DMS 273 (cell line): ENCODE measurements at regions not wholly inside any gene's neighbourhood (a gene's known extent, or its start where the extent isn't known, plus 50 kb on each side); places are given as distances from the start of the nearest gene placed in this dataset.

Experiments used
- DNase-seq: peaks from one replicate; lab custom pipeline; 2025; ENCODE audit not compliant: unreplicated experiment; lab: John Stamatoyannopoulos, UW

DNA sequence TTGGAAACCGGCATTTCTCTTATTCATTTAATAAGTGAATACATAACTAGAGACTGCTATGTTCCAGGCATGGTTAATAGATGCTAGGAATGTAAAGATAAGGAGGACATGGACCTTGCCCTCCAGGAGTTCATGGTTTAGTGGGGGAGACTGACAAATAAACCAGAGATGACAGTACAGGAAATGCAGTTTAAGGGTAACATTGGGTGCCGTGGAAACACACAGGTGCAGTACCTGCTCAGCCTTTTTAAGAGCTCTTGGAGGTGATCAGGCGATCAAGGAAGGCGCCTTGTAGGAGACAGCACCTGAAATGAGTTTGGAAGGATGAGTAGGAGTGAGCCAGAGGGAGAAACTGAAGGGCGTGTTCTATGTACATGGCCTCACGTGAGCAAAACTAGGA is 145.8 kb downstream of the AASDH start:
- DNase-seq, result no peak

DNA sequence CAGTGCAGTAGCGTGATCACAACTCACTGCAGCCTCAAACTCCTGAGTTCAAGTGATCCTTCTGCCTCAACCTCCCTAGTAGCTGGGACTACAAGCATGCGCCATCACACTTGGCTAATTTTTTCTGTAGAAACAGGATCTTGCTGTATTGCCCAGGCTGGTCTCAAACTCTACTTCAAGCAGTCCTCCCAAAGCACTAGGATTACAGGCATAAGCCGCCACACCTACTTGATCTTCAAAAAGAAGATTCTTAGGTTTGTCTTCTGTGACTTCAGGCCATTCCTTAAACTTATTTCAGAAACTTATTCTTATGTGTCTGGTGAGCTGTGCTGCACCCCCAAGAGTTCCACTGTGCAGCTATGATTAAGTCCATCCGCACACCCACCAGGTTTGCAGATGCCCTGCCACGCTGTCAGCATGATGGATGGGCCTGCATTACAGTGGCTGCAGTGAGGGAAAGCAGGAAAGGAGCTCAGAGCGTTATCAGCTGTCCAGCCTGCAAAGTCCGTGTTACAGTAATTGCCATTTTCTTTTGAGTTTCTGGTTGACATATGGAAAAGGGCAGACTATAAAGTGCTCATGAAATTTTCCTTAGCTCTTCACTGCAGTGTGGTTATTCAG is 146.6 kb downstream of the AASDH start:
- no peak for DNase-seq

DNA sequence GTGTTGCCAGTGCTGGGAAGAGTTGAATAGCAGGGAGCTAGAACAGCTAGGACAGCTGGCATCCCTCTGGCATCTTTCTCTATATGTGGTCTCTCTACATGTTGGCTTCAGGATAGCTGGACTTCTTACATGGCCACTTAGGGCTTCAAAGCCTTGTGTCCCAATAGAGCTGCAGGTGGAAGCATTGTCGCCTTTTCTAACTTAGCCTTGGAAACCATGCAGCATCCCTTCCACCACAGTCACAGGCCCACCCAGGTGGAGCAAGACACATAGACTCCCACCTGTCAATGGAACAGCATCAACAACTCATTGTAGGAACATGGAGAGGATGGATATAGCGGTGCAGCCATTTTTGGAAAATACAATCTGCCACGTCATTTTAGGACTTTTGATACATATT is 149.0 kb downstream of the AASDH start:
- no peak for DNase-seq

DNA sequence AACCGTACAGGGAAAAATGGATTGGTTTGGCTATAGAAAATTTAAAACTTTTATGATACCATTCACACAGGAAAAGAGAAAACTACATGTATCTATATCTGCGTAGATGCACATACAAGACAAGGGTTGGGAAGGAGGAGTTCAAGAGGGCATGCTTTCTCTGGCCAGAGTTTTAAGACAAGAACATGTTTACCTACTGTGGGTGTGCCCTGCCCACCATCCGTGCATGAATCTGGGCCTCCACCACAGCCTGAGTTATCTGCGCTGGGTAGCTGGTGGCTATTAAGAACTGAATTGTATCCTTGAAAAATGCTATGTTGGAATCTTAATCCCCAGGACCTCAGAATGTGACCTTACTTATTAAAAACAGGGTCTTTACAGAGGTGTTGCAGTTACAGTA is 151.6 kb downstream of the AASDH start:
- no peak for DNase-seq

DNA sequence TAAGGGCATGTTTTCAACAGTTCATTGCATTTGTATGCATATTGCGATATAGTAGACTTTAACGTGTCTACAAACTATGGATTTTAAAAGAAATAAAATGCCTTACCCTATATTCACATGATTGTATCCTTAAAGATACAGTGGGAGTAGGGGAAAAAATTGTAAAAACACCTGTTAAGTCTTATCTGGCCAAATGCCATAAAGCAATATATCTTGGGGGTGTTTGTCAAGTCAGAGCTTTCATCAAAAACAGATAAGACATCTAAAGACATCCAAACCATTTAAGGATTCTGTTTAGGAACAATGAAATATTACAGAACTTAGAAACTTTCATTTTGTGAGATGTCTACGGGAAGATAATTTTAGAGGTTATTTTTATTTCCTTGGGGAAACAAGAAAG is 152.3 kb downstream of the AASDH start:
- no peak for DNase-seq

DNA sequence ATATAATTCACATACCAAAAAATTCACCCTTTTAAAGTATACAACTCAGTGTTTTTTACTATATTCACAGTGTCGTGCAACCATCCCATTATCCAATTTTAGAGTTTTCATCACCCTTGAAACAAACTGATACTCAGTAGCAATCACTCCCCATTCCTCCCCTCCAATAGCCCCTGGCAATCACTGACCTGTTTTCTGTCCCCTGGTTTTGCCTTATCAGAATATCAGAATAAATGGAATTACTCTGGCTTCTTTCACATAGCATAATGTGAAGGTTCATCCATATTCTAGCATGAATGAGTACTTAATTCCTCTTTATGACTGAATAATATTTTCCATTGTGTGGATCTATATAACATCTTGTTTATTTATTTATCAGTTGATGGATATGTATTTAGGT is 153.2 kb downstream of the AASDH start:
- DNase-seq, result no peak

DNA sequence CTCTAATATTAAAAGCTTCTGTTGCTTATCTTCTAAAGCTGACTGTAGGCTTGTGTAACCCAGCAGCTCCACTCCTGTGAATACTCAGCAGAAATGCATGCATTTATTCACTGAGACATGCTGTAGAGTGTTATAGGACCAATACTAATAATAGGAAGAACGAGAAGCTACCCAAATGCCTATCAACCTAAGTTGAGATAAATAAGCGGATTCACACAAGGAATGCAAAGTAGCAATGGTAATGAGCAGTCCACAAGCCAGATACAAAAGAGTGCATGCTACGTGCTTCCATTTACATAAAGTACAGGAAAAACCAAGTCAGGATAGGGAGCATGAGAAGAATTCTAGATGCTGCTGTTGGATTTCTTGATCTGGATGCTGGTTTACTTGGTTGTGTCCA is 155.9 kb downstream of the AASDH start:
- DNase-seq, result no peak

DNA sequence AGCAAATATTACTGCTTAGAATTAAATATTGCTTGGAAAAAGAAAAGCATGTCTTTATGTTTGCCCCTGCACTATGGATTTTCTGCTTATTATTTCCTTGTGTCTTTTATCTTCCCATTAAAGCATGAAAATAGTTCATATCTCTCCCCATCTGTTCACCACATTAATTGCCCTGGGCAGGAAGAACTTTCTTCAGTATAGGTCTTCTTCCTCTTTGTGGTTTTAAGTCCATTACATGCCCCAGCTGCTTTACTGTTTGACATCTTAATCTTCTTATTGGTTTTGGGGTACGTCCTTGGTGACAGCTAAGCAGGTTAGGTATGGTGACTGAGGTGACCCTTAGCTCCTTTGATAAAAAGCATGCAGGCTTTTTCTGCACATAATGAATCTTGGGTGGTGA is 157.3 kb downstream of the AASDH start:
- no peak for DNase-seq

DNA sequence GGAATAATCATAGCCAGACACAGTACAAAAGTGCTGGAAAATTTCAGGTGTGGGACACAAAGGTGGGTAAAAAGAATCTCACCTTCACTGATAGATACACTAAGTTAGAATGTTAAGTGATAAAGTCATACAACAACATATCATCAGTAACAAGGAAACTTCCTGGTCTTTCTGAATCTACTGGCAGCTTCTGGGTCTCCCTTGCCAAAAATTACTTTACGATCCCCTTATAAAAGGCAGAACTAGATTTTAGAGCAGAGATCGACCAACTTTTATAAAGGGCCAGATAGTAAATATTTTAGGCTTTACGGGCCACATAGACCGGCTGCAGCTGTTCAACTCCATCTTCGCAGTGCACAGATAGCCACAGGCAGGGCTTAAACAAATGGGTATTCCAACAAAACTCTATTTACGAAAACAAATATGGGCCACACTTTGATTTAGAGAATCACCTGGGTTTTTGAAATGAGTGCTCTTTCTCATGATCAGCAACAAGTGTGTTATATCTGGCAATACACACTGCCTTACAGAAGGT is 159.9 kb downstream of the AASDH start:
- DNase-seq, result no peak

DNA sequence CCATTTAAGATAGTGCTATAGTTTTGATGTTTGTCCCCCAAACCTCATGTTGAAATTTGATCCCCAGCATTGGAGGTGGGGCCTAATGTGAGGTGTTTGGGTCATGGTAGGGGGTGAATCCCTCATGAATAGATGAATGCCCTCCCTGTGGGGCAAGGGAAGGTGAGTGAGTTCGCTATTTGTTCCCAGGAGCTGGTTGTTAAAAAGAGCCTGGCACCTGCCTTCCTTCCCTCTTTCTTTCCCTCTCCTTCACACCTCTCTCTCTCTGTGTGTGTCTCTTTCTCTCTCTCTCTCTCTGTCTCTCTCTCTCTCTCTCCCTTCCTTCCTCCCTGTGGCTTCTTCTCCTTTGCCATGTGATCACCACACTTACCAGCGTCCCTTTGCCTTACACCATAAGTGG is 160.7 kb downstream of the AASDH start:
- no peak for DNase-seq

DNA sequence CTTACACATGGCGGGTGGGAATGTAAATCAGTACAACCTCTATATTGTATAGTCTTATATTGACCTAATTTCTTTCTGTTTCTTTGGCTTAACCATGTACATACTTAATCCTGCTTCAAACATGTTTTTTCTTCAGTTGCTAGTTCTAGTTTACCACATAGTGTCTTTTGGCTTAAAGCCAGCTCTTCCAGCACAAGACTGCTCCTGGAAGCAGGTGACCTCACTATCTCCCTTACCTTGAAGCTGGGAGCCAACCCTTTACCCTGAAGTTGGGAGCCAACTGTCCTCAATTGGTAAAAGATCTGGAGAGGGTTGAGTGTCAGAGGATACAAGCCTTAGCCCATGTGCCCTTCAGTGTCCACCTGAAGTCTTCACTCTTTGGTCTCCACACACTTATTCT is 162.7 kb downstream of the AASDH start:
- no peak for DNase-seq

DNA sequence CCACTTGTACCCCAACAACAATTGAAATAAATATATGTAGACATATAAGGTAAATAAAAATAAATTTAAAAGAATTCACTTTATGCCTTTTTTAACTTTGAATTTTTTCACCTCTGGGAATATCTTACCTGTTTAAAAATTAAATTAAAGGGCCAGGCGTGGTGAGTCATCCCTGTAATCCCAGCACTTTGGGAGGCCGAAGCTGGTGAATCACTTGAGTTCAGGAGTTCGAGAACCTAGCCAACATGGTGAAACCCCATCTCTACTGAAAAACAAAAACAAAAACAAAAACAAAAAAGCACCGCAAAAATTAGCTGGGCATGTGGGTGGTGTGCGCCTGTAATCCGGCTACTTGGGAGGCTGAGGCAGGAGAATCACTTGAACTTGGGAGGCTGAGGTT is 164.8 kb downstream of the AASDH start:
- no peak for DNase-seq

DNA sequence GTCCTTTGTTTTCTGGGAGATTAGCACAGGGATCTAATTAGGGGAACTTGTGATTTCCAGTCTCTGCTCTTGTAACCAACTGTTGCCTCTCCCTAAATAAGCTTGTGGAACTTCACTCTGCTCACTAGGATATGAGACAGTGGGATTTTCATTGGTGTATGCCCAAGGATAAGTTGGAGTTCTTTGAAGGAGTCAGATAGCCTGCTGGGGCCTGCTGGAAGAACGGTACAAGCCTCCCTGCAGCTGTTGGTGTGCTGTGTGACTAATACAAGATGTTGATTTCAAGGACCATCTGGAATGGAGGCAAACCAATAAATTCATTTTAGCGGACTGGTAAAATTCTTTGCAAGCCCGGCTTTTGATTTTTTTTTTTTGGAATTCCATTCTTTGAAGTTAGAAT is 167.0 kb downstream of the AASDH start:
- peak; percentile 73 for DNase-seq

DNA sequence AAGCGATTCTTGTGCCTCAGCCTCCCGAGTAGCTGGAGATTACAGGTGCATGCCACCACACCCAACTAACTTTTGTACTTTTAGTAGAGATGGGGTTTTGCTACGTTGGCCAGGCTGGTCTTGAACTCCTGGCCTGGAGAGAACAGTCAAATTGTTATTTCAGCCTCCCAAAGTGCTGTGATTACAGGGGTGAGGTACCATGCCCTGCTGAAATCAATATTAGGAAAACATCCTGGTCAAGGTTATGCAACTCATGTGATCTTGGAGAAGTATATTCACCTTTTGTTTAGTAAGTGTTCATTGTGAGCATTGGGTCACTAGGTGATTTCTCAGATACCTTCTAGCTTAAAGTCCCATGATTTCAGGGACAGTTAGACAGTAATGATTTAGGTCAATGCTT is 167.8 kb downstream of the AASDH start:
- DNase-seq, result no peak

DNA sequence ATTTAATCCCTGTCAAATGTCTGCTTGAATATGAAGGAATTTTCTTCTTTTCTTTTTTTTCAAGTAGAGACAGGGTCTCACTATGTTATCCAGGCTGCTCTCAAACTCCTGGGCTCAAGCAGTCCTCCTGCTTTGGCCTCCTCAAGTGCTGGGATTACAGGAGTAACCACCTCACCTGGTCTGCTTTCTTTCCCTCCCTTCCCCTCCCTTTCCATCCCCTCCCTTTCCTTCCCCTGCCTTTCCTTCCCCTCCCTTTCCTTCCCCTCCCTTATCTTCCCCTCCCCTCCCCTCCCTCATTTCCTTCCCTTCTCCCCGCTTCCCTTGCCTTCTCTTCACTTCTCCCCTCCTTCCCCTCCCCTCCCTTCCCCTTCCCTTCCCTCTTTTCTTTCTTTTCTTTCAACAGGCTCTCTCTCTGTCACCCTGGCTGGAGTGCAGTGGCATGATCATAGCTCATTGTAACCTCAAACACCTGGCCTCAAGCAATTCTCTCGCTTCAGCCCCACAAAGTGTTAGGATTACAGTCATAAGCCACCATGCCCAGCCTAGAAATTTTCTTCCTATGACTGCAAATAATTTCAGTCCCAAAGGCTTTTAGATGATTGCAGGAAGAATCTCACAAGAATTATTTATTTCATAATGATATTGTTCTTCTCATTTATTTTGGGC is 168.9 kb downstream of the AASDH start:
- no peak for DNase-seq

DNA sequence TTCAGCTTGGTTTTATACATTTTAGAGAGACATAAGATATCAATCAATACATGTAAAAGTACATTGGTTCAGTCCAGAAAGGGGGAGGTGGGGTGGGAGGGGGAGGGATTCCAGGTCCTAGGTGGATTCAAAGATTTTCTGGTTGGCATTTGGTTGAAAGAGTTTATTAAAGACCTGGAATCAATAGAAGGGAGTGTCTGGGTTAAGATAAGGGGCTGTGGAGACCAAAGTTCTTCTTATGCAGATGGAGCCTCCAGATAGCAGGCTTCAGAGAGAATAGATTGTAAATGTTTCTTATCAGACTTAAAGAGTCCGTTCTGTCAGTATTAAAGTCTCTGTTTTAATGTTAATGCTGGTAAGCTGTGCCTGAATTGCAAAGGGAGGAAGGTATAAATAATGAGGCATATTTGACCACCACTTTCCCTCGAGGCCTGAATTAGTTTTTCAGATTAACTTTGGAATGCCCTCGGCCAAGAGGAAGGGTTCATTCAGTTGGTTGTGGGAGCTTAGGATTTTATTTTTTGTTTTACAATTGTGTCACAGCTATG is 169.9 kb downstream of the AASDH start:
- no peak for DNase-seq

DNA sequence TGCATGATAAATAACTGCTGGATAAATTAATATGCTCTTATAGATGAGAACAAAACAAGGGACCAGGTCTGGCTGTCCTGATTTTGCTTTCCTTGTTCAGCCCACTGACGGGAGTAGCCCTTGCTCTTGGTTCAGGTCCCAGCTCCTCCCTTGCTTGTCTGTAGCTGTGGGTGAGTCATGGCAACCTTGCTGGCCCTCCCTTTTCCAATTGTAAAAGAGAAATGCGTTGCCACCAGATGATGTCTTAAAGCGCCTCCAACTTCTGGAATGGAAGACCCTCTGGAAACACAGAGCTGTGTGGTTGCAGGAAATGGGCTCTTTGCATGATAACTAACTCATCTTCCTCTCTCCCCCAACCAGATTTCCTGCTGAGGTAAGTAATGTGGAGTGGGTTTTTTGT is 171.4 kb downstream of the AASDH start:
- no peak for DNase-seq

DNA sequence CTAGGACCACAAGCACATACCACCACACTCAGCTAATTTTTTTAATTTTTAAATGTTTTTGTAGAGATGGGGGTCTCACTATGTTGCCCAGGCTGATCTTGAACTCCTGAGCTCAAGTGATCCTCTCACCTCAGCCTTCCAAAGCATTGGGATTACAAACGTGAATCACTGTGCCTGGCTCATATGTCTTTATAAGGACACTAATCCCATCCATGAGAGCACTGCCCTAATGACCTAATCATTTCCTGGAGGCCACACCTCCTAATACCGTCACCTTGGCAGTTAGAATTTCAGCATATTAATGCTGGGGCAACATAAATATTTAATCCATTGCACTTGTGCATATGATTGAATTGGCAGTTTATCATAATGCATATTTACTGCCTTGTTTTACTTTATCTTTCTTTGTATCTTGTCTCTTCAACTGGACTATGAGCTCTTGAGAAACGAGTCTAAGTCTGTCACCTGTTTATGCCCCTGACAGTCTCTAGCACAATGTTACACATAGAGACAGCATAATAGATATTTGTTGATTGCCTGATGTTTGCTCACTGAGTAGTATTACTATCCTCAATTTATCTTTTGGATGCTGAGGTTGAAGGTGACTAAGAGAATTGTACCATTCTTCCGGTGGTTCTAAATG is 172.0 kb downstream of the AASDH start:
- DNase-seq, result no peak

DNA sequence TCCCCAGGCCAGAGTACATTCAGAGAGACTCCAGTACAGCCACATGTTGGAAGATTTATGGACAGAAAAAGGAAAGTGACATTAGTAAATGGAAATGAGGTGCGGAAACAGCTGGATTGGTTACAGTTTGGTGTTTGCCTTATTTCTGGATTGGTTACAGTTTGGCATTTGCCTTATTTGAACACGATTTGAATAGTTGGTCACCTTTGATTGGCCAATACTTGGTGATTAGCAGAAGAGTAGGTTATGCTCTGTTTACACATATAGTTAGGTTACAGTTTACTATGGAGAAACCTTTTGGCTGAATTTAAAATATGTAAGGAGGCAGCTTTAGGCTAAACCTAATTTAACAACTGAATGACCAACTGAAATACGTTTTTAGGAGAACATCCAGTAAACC is 173.7 kb downstream of the AASDH start:
- no peak for DNase-seq

DNA sequence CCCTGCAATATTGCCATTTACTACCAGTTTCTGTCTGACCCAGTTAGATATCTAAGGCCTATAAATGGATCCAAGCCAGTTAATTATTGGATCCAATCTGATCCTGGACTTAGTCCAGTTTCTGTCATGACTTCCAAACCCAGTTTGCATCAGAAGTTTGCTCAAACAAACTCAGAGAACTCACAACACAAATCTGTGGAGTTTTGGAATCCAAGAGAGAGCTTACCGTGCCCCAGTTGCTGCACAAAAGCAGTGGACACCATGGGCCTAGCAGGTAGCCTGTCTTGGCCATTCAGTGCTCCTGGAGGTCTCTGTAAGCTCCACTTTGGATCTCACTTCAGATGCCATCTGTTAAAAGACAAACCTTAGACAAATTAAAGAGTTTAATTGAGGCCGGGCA is 174.5 kb downstream of the AASDH start:
- no peak for DNase-seq

DNA sequence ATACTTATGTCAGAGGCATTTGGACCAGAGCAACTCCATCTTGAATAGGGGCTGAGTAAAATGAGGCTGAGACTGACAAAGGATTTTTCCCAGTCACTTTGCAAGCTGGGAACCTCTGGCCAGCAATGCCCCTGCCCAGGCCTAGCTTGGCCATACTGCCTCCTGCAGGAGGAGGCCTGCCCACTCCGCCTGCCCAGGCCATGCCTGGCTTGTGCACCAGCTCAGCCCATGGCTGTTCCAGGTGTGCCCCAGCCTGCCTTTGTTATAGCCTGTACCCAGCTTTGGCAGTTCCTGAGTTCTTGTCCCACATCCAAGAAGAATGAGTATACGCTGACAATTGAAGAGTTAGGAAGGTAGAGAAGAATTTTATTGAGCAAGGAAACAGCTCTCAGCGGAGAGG is 176.1 kb downstream of the AASDH start:
- DNase-seq, result no peak

DNA sequence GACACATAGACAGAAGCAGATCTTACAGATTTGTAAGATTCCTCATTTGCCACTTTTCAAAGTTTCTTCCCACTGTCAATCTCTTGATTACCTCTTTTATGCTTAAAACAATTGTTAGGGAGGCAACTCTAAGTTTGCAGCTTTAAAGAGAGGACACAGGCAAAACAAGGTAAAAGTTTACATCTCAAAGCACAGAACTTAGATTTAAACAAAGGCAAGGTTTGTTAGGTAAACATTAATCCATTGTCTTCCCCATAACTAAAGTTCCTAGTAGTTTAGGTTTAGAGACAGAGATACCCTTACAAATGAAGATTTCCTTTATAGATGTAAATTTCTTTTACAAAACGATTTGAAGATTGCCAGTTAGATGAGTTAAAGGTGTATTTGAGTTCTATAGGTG is 176.9 kb downstream of the AASDH start:
- no peak for DNase-seq
